Activated T-cell treated with anti-CD3 and anti-CD28 coated beads, Interleukin-2, amount 50 U/mL, for 48 hours (primary cell): ENCODE measurements at regions not wholly inside any gene's neighbourhood (a gene's known extent, or its start where the extent isn't known, plus 50 kb on each side); places are given as distances from the start of the nearest gene placed in this dataset.

ENCODE experiments used
- DNase-seq, 2 experiments: peaks; one replicate each; pipeline ENCODE4 v3.0.0-alpha.2; 2020

GRCh38 chr16:55077266-55077665, 146.6 kb downstream of the IRX5 start:
- DNase-seq, result no peak

DNA sequence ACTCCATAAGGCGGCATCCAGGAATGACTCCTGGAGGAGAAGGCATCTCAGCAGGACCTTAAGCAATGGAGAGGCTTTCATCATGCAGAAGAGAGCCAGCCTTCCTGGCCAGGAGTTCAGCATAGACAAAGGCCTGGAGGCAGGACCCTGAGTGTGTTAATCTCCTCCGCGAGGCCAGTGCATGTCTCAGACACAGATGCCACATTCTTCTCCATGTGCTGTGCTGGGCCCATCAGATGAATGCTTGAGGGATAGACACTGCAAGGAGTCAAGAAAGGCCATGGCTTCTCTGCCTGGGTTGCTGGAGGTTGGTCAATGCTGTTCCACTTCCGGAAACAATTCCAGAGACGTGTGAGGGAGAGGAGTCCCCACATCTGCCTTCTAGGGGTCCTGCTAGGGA, 147.5 kb downstream of the IRX5 start:
- DNase-seq, result no peak

GRCh38 chr16:55078699-55079410, 148.2 kb downstream of the IRX5 start:
- DNase-seq, result no peak

- DNase-seq, result no peak
Measured at GRCh38 chr16:55081622-55082590, 151.2 kb downstream of the IRX5 start.

DNA sequence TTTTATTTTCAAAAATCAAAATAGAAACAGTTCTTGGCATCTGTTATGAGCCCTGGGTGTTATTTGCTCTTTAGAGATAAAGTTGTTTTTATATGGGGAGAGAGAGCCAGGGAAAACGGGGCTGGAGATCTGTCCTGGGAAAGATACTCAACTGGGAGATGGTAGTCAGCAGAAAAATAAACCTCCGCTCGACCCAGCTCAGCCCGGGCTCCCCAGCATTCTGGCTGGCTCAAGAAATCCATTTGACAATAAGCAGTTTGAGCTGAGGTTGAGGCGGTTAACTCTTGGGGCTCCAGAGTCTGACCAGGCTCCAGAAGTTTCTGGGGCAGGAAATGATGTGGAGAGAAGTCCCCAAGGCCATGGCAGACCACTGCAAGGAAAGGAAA, 151.9 kb downstream of the IRX5 start:
- no peak for DNase-seq

GRCh38 chr16:55083052-55083451, 152.4 kb downstream of the IRX5 start:
- no peak for DNase-seq

- no peak for DNase-seq
Measured at GRCh38 chr16:55088098-55088497, 157.4 kb downstream of the IRX5 start.

GRCh38 chr16:55089600-55089999, 158.9 kb downstream of the IRX5 start:
- DNase-seq, result no peak

DNA sequence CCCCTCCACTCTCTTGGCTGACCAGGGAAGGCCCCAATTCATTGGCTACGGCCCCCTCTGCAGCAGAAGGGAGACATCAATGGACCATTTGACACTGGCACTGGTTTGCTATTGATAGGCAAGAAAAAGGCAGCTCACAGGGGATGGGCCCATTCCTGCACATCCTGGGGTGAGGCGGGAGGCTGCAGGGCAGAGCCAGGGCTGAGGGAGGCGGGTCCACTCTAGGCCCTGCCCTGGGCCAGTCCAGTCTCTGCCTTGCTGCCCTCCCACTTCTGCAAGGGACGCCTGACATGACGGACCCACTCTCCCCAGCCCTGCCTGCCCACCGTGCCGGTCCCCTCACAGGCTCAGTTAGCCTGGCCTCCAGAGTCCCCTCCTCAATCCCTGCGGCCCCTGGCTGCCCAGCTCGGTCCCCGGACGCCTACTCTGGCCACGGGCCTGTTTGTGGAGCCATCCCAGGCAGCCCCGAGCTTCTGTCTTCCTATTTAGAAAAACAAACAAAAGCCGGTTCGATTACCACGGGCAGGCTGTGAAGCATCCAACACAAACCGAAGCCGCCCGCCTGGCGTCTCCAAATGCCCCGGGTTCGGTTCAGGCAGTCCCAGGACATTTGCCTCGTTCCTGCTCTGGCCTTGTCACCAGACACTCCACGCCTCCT, 160.7 kb downstream of the IRX5 start:
- no peak for DNase-seq

DNA sequence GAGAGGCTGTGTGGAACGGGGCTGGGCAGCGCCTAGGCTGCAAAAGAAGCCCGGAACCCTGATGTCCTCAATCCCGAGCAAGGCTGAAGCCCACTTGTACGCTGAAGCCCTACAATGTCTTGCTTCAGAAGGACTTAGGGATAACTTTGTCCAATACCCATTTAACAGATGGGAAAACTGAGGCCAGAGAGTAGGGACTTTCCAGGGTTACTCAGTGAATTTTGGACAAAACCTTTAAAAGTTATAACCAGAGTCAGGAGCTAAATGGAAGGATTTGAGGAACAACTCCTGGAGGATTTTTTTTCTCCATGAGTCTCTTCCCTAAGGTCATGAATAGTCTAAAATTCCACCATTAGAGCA, 161.2 kb downstream of the IRX5 start:
- no peak for DNase-seq

- no peak for DNase-seq
Measured at GRCh38 chr16:55100100-55100499, 169.4 kb downstream of the IRX5 start.

- DNase-seq, result no peak
Measured at GRCh38 chr16:55101026-55101425, 170.4 kb downstream of the IRX5 start.

- DNase-seq, result no peak
Measured at GRCh38 chr16:55102077-55102476, 171.4 kb downstream of the IRX5 start.

DNA sequence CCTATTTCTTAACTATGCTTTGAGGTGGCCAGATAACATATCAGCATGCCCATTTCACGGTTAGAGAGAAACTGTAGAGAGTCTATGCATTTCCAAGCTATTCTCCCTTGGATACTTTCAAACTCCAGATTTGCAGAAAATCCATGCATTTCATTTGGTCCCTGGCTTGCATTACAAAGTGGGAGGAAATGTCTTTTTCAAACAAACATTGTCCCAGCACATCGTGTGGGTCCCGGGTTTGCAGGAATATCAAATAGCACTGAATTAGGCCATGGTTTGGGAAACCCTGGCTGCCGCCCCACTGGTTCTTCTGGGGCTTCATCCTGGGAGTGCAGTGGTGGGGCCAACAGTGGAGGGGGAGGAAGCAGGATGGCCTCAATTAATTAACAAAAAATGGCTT, 171.9 kb downstream of the IRX5 start:
- DNase-seq, result no peak

GRCh38 chr16:55107851-55108250, 177.2 kb downstream of the IRX5 start:
- no peak for DNase-seq

- no peak for DNase-seq
Measured at GRCh38 chr16:55113210-55113609, 182.5 kb downstream of the IRX5 start.

- no peak for DNase-seq
Measured at GRCh38 chr16:55115506-55115905, 184.8 kb downstream of the IRX5 start.

DNA sequence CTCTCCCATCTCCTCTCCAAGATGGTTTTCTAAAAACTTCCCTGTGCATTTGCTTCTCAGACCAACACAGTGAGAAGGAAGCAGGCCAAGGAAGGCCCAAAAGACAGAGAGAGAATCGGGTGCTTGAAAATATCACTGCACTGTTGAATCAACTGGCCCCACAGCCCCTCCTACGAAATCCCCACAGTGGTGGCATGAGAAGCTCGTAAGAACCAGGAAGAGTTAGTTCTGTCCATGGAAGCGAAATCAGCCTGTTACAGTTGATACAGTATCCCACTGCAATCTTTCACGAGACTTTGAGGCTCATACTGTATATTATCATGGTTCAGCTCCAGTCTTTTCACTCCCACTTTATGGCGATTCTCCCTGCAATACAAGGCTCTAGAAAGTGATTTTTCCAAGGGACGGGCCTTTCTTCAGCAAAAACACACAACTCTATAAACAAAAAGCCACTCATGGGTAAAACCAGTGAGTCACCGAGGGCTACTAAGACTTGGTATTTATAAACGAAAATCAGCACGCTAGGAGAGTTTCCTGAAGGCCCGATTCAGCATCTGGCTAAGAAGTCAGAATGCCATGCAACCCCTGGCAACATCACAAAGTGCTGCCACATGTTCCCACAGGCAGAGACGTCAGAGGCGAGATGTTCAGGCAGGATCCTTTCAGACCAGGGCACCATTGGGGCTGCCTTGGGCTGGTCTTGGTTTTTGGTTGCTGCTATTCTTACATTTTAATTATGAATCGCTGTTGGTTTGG, 185.7 kb downstream of the IRX5 start:
- DNase-seq, result no peak

GRCh38 chr16:55118701-55119260, 188.1 kb downstream of the IRX5 start:
- DNase-seq, result no peak

- DNase-seq, result no peak
Measured at GRCh38 chr16:55120408-55120807, 189.7 kb downstream of the IRX5 start.

GRCh38 chr16:55120826-55121225, 190.2 kb downstream of the IRX5 start:
- no peak for DNase-seq

- DNase-seq, result no peak
Measured at GRCh38 chr16:55123652-55124051, 193.0 kb downstream of the IRX5 start.
